ENCODE measurements at regions not wholly inside any gene's neighbourhood (a gene's known extent, or its start where the extent isn't known, plus 50 kb on each side); places are given as distances from the start of the nearest gene placed in this dataset.

DNA sequence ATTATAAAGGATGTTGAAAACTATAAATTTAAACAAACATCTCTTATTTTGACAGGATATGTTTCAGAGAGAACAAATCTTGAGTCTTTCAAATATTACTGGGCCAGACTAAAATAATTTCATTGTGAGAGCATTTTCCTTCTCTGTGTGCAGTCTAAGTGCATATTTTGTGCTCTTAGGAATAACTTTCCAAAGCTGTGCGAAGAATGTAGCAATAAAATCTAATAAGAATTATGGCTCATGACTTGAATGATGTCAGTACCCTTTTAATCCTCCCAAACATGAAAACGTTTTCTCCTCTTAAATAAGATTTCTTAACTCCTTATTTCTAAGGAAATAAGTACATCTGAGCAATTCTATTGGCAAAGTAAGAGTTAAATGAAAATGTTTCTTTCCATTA lies 76.2 kb upstream of the EFEMP1 start:
- CTCF ChIA-PET = no interaction called here

More for the DNA sequence above, 76.2 kb upstream of the EFEMP1 start:
- no peak overlapping the region for H3K18ac ChIP-seq (ENCODE audit: low read depth, low read length)
- H3K56ac ChIP-seq (ENCODE audit: extremely low read depth, insufficient read depth, low read length) = no peak overlapping the region
- H3K27ac ChIP-seq (ENCODE audit: insufficient read depth, low read length) = no peak overlapping the region
- H2BK120ac ChIP-seq (ENCODE audit: low read depth, low read length) = no peak overlapping the region
- no peak overlapping the region for H2BK15ac ChIP-seq (ENCODE audit: low read depth, low read length)
- H2AK9ac ChIP-seq (replicated peaks; ENCODE audit: low read depth, low read length, poor library complexity) = no peak overlapping the region
- H3K4me1 ChIP-seq (ENCODE audit: control insufficient read depth, insufficient read depth, low read length) = no peaks in the 10 kb centered on the region; the same call in 1 of the 2 replicates
- TF ChIP-seq, protein P1, sequence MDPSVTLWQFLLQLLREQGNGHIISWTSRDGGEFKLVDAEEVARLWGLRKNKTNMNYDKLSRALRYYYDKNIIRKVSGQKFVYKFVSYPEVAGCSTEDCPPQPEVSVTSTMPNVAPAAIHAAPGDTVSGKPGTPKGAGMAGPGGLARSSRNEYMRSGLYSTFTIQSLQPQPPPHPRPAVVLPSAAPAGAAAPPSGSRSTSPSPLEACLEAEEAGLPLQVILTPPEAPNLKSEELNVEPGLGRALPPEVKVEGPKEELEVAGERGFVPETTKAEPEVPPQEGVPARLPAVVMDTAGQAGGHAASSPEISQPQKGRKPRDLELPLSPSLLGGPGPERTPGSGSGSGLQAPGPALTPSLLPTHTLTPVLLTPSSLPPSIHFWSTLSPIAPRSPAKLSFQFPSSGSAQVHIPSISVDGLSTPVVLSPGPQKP (IDR thresholded peaks at IDR 0.05; ENCODE audit: borderline replicate concordance, low read depth, low read length) = no peak
- TF ChIP-seq POLR2A (IDR thresholded peaks at IDR 0.05; ENCODE audit: low read depth, low read length) = no peak
- TF ChIP-seq BHLHE40 (IDR thresholded peaks at IDR 0.05; ENCODE audit: low read depth, low read length) = no peak
- no peak for TF ChIP-seq MAFK (IDR thresholded peaks at IDR 0.05; ENCODE audit: low read depth, low read length)
- TF ChIP-seq, protein P2, sequence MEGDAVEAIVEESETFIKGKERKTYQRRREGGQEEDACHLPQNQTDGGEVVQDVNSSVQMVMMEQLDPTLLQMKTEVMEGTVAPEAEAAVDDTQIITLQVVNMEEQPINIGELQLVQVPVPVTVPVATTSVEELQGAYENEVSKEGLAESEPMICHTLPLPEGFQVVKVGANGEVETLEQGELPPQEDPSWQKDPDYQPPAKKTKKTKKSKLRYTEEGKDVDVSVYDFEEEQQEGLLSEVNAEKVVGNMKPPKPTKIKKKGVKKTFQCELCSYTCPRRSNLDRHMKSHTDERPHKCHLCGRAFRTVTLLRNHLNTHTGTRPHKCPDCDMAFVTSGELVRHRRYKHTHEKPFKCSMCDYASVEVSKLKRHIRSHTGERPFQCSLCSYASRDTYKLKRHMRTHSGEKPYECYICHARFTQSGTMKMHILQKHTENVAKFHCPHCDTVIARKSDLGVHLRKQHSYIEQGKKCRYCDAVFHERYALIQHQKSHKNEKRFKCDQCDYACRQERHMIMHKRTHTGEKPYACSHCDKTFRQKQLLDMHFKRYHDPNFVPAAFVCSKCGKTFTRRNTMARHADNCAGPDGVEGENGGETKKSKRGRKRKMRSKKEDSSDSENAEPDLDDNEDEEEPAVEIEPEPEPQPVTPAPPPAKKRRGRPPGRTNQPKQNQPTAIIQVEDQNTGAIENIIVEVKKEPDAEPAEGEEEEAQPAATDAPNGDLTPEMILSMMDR (conservative IDR thresholded peaks at IDR 0.05; ENCODE audit: low read depth, low read length) = no peak
- TF ChIP-seq RCOR1 (IDR thresholded peaks at IDR 0.05; ENCODE audit: insufficient replicate concordance, low read length) = no peak
- TF ChIP-seq MAZ (IDR thresholded peaks at IDR 0.05; ENCODE audit: borderline replicate concordance, low read depth, low read length) = no peak
- TF ChIP-seq RFX5 (IDR thresholded peaks at IDR 0.05; ENCODE audit: low read depth, low read length) = no peak
- no peak for TF ChIP-seq SMC3 (IDR thresholded peaks at IDR 0.05; ENCODE audit: low read depth, low read length)
- TF ChIP-seq NFE2L2 (IDR thresholded peaks at IDR 0.05; ENCODE audit: low read depth, low read length) = no peak
- TF ChIP-seq CEBPB (IDR thresholded peaks at IDR 0.05; ENCODE audit: low read depth, low read length) = no peak
- no peak for TF ChIP-seq CHD1 (IDR thresholded peaks at IDR 0.05; ENCODE audit: low read depth, low read length)
- TF ChIP-seq RAD21 (IDR thresholded peaks at IDR 0.05; ENCODE audit: low read length) = no peak
- TF ChIP-seq MXI1 (IDR thresholded peaks at IDR 0.05; ENCODE audit: borderline replicate concordance, low read depth, low read length) = no peak
- TF ChIP-seq FOS (IDR thresholded peaks at IDR 0.05; ENCODE audit: low read depth, low read length) = no peak
- TF ChIP-seq, protein P3, sequence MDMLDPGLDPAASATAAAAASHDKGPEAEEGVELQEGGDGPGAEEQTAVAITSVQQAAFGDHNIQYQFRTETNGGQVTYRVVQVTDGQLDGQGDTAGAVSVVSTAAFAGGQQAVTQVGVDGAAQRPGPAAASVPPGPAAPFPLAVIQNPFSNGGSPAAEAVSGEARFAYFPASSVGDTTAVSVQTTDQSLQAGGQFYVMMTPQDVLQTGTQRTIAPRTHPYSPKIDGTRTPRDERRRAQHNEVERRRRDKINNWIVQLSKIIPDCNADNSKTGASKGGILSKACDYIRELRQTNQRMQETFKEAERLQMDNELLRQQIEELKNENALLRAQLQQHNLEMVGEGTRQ (IDR thresholded peaks at IDR 0.05; ENCODE audit: low read depth, low read length) = no peak
- H2AFZ ChIP-seq (replicated peaks; ENCODE audit: low read length, poor library complexity) = no peak overlapping the region
- H3K4me2 ChIP-seq (ENCODE audit: low read depth, low read length) = no peak overlapping the region
- dilution Hi-C loops (cut with HindIII; ENCODE audit: low sequenced_read_pairs, unreplicated experiment) (loop anchor here (25.0 kb wide), 1 partner anchor 287 kb away; no protein-coding TSS in a partner anchor), intact Hi-C loops (cut with micrococcal nuclease) (no loop called here), in situ Hi-C loops (cut with MboI; ENCODE audit: low sequenced_read_pairs) (loop anchor here (10.0 kb wide), 1 partner anchor 235 kb away; no protein-coding TSS in a partner anchor)
- H2AK5ac ChIP-seq (ENCODE audit: low read depth, low read length) = no peak overlapping the region
- DNase-seq (no peak), ATAC-seq (ENCODE audit: low read depth) (no peak)
- H2BK5ac ChIP-seq (ENCODE audit: low read depth, low read length, poor library complexity, severe bottlenecking) = no peak overlapping the region
- no peaks in the 10 kb centered on the region for H3K9me3 ChIP-seq (ENCODE audit: control insufficient read depth, insufficient read depth, low read length)
- no peak overlapping the region for H4K5ac ChIP-seq (ENCODE audit: low read depth, low read length)
- H4K8ac ChIP-seq (ENCODE audit: low read depth in 2 of 2, low read length in 2 of 2) = no peak overlapping the region
- no peaks in the 10 kb centered on the region for H3K79me1 ChIP-seq (ENCODE audit: low read depth in 1 of 2, low read length in 2 of 2)
- H3K9ac ChIP-seq (ENCODE audit: low read depth, low read length) = no peak overlapping the region
- H2BK20ac ChIP-seq (ENCODE audit: low read depth, low read length) = no peak overlapping the region; the same call in 1 of the 2 replicates
- no peaks in the 10 kb centered on the region for H4K20me1 ChIP-seq (ENCODE audit: insufficient read depth, low read length)
- no peaks in the 10 kb centered on the region for H3K27me3 ChIP-seq (ENCODE audit: control insufficient read depth, insufficient read depth, low read length)
- H3K4ac ChIP-seq (ENCODE audit: low read depth, low read length) = no peak overlapping the region
- POLR2A ChIA-PET (ENCODE audit: unreplicated experiment) = no interaction called here
- no peak overlapping the region for H3K23ac ChIP-seq (ENCODE audit: low read depth, low read length)
- no peak overlapping the region for H3K4me3 ChIP-seq (ENCODE audit: insufficient read depth, low read depth, low read length)
- H3K36me3 ChIP-seq (ENCODE audit: control insufficient read depth, insufficient read depth, low read length) = no peaks in the 10 kb centered on the region
- no CpG with 5 or more reads among the region's 2 CpGs for WGBS, 2 experiments (ENCODE audit: extremely low coverage in 2 of 2, insufficient read length in 1 of 2)
- no peak overlapping the region for H3K14ac ChIP-seq (replicated peaks; ENCODE audit: low read depth, low read length)
- no peaks in the 10 kb centered on the region for H3K9me1 ChIP-seq (ENCODE audit: insufficient read depth, low read length)
- no peak overlapping the region for H4K91ac ChIP-seq (ENCODE audit: insufficient read depth, low read depth, low read length)
- BruUV-seq (replicated peaks) = no TSS peak

Measured in IMR-90 (cell line).